Keratinocyte (primary cell): ENCODE measurements at regions not wholly inside any gene's neighbourhood (a gene's known extent, or its start where the extent isn't known, plus 50 kb on each side); places are given as distances from the start of the nearest gene placed in this dataset.
A peak's percentile ranks its signal among the peaks of the same experiment; 100 is the strongest.

ENCODE experiments used
- EZH2 ChIP-seq: IDR thresholded peaks from one replicate; pipeline ENCODE4 v1.6.1; 2012; ENCODE audit warnings: inconsistent platforms, mild to moderate bottlenecking, low read length, moderate library complexity
- TF ChIP-seq, protein P1 (sequence below), 3 experiments: IDR thresholded peaks in 1 of 3; conservative IDR thresholded peaks in 1 of 3; optimal IDR thresholded peaks in 1 of 3; 2 replicates in 2 of 3; 3 replicates in 1 of 3; pipeline versions ENCODE3 to v1.5.1; 2011; ENCODE audit warnings: low read length in 3 of 3, mild to moderate bottlenecking in 3 of 3, moderate library complexity in 2 of 3, control low read depth in 1 of 3, inconsistent platforms in 1 of 3; ENCODE audit not compliant: insufficient read depth in 2 of 3; ENCODE audit errors: extremely low read depth in 1 of 3

DNA sequence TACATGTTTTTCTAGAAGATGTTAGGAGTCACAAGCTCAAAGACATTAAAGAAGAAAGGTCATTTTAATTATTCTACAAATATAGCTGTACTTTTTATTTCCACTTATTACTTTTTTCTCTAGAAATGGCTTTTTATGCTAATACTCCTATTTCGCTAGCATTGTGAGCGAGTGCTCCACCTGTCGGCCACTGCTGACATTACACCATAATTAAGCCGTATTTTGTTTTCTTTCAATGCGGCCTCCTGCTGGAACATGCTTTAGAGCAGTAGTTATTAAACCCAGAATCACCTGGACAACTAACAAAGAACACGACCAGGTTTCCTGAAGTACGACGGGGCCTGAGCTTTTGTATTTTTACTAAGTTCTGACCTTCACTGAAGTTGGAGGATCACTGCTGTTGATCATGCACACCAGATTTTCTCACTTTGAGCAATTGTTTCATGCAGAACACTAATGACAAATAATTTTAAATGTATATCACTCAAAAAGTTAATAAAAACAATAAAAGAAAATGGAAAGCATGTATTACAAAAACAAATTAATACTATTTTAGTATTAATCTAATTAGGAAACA lies 74.1 kb upstream of the PAK5 start:
- TF ChIP-seq, protein P1, sequence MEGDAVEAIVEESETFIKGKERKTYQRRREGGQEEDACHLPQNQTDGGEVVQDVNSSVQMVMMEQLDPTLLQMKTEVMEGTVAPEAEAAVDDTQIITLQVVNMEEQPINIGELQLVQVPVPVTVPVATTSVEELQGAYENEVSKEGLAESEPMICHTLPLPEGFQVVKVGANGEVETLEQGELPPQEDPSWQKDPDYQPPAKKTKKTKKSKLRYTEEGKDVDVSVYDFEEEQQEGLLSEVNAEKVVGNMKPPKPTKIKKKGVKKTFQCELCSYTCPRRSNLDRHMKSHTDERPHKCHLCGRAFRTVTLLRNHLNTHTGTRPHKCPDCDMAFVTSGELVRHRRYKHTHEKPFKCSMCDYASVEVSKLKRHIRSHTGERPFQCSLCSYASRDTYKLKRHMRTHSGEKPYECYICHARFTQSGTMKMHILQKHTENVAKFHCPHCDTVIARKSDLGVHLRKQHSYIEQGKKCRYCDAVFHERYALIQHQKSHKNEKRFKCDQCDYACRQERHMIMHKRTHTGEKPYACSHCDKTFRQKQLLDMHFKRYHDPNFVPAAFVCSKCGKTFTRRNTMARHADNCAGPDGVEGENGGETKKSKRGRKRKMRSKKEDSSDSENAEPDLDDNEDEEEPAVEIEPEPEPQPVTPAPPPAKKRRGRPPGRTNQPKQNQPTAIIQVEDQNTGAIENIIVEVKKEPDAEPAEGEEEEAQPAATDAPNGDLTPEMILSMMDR (optimal IDR thresholded peaks at IDR 0.05 in 1 of 3, IDR thresholded peaks at IDR 0.05 in 1 of 3, conservative IDR thresholded peaks at IDR 0.05 in 1 of 3; ENCODE audit: extremely low read depth in 1 of 3, insufficient read depth in 2 of 3, low read length in 3 of 3), result peak; percentile 70 to 81 (median 70)
- TF ChIP-seq EZH2, result no peak
